ENCODE measurements at regions not wholly inside any gene's neighbourhood (a gene's known extent, or its start where the extent isn't known, plus 50 kb on each side); places are given as distances from the start of the nearest gene placed in this dataset.

GRCh38 chr7:46178661-46179060 lies 257.6 kb upstream of the IGFBP3 start:
- TF ChIP-seq CTCF (IDR thresholded peaks at IDR 0.05) (no peak), POLR2A (IDR thresholded peaks at IDR 0.05) (no peak)
